ENCODE measurements at regions not wholly inside any gene's neighbourhood (a gene's known extent, or its start where the extent isn't known, plus 50 kb on each side); places are given as distances from the start of the nearest gene placed in this dataset.
"Not testable (repeated sequence)": the region's sequence is repeated elsewhere in the genome, so short reads cannot be mapped to it uniquely, and the experiment has no call there.

GRCh38 chrX:44096666-44097065 is 123.5 kb upstream of the NDP start:
- DNase-seq: no peak

GRCh38 chrX:44094821-44095530 is 121.8 kb upstream of the NDP start:
- no peak for DNase-seq

GRCh38 chrX:44093431-44093830 is 120.2 kb upstream of the NDP start:
- no peak for DNase-seq

- DNase-seq: no peak
Observed at GRCh38 chrX:44092778-44093177, 119.6 kb upstream of the NDP start.

- no peak for DNase-seq
Observed at GRCh38 chrX:44088510-44089144, 115.4 kb upstream of the NDP start.

- no peak for DNase-seq
Observed at GRCh38 chrX:44085209-44085608, 112.0 kb upstream of the NDP start.

GRCh38 chrX:44082829-44083228 is 109.6 kb upstream of the NDP start:
- no peak for DNase-seq

- DNase-seq: no peak
Observed at GRCh38 chrX:44080083-44080482, 106.9 kb upstream of the NDP start.

GRCh38 chrX:44072631-44073030 is 99.4 kb upstream of the NDP start:
- no peak for DNase-seq

GRCh38 chrX:44071847-44072551 is 98.8 kb upstream of the NDP start:
- no peak for DNase-seq

GRCh38 chrX:44071070-44071645 is 98.0 kb upstream of the NDP start:
- DNase-seq: no peak

- DNase-seq: no peak
Observed at GRCh38 chrX:44068043-44068442, 94.9 kb upstream of the NDP start.

- no peak for DNase-seq
Observed at GRCh38 chrX:44063606-44064005, 90.4 kb upstream of the NDP start.

GRCh38 chrX:44062840-44063239 is 89.7 kb upstream of the NDP start:
- DNase-seq: peak; percentile 23

GRCh38 chrX:44061968-44062614 is 88.9 kb upstream of the NDP start:
- no peak for DNase-seq

GRCh38 chrX:44060221-44060620 is 87.0 kb upstream of the NDP start:
- no peak for DNase-seq

GRCh38 chrX:44058339-44058738 is 85.1 kb upstream of the NDP start:
- no peak for DNase-seq

- no peak for DNase-seq
Observed at GRCh38 chrX:44055638-44056037, 82.4 kb upstream of the NDP start.

GRCh38 chrX:44054863-44055601 is 81.8 kb upstream of the NDP start:
- DNase-seq: no peak

GRCh38 chrX:44045106-44045505 is 71.9 kb upstream of the NDP start:
- not testable (repeated sequence) for DNase-seq

GRCh38 chrX:44043496-44043895 is 70.3 kb upstream of the NDP start:
- DNase-seq: no peak

GRCh38 chrX:44042751-44043150 is 69.6 kb upstream of the NDP start:
- peak; percentile 77 for DNase-seq

- DNase-seq: no peak
Observed at GRCh38 chrX:44042116-44042515, 68.9 kb upstream of the NDP start.
